ENCODE measurements at regions not wholly inside any gene's neighbourhood (a gene's known extent, or its start where the extent isn't known, plus 50 kb on each side); places are given as distances from the start of the nearest gene placed in this dataset.
A peak's percentile ranks its signal among the peaks of the same experiment; 100 is the strongest.

DNA sequence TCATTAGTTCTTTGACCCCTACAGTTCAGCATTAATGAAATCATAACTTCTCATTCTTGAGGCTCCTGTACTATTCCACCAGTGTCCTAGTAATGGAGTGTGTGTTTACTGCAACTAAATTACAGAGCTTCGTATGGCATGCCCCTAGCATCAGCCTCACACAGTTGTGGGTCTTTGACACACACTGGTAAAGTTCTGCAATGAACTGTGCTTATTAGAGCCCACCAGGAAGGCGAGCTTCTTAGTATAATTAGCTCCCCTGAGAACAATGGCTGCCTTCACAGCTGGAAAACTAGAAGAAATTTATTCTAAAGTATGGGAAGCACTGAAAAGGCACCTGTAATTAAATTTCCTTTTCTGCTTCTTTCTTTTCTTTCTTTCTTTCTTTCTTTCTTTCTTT lies 251.1 kb upstream of the RGS18 start:
- no peak for ATAC-seq (ENCODE audit: low read depth)

More for the DNA sequence above, 251.1 kb upstream of the RGS18 start:
- H3K4me3 ChIP-seq (ENCODE audit: insufficient read depth, low read depth, low read length), result no peak overlapping the region
- H2BK120ac ChIP-seq (ENCODE audit: low read depth, low read length), result 0 out of 2 replicates have a peak overlapping the region, but pooled peaks have one; percentile 8
- no peak overlapping the region for H3K4me2 ChIP-seq (ENCODE audit: low read depth, low read length)
- no peak overlapping the region for H4K5ac ChIP-seq (ENCODE audit: low read depth, low read length)
- H3K4ac ChIP-seq (ENCODE audit: low read depth, low read length), result no peak overlapping the region
- H2BK5ac ChIP-seq (ENCODE audit: low read depth, low read length, poor library complexity, severe bottlenecking), result no peak overlapping the region
- no peak overlapping the region for H4K91ac ChIP-seq (ENCODE audit: insufficient read depth, low read depth, low read length)
- ChIA-PET CTCF (no interaction called here), POLR2A (ENCODE audit: unreplicated experiment) (no interaction called here)
- BruUV-seq (replicated peaks), result no TSS peak
- no peaks in the 10 kb centered on the region for H4K20me1 ChIP-seq (ENCODE audit: insufficient read depth, low read length)
- intact Hi-C loops (cut with micrococcal nuclease) (no loop called here), dilution Hi-C loops (cut with HindIII; ENCODE audit: low sequenced_read_pairs, unreplicated experiment) (no loop called here), in situ Hi-C loops (cut with MboI; ENCODE audit: low sequenced_read_pairs) (no loop called here)
- no peaks in the 10 kb centered on the region for H3K4me1 ChIP-seq (ENCODE audit: control insufficient read depth, insufficient read depth, low read length)
- no peaks in the 10 kb centered on the region for H3K9me3 ChIP-seq (ENCODE audit: control insufficient read depth, insufficient read depth, low read length)
- H2AK5ac ChIP-seq (ENCODE audit: low read depth, low read length), result no peak overlapping the region
- no peak overlapping the region for H3K23ac ChIP-seq (ENCODE audit: low read depth, low read length)
- no peaks in the 10 kb centered on the region for H3K9me1 ChIP-seq (ENCODE audit: insufficient read depth, low read length)
- no peak overlapping the region for H2BK20ac ChIP-seq (ENCODE audit: low read depth, low read length)
- no peak overlapping the region for H2AFZ ChIP-seq (replicated peaks; ENCODE audit: low read length, poor library complexity)
- no peak overlapping the region for H2AK9ac ChIP-seq (replicated peaks; ENCODE audit: low read depth, low read length, poor library complexity)
- no peak overlapping the region for H4K8ac ChIP-seq (ENCODE audit: low read depth in 2 of 2, low read length in 2 of 2)
- H3K27ac ChIP-seq (ENCODE audit: insufficient read depth, low read length), result no peak overlapping the region
- no peak overlapping the region for H2BK15ac ChIP-seq (ENCODE audit: low read depth, low read length)
- H3K27me3 ChIP-seq (ENCODE audit: control insufficient read depth, insufficient read depth, low read length), result no peaks in the 10 kb centered on the region
- H3K14ac ChIP-seq (replicated peaks; ENCODE audit: low read depth, low read length), result no peak overlapping the region
- H3K56ac ChIP-seq (ENCODE audit: extremely low read depth, insufficient read depth, low read length), result no peak overlapping the region
- no peaks in the 10 kb centered on the region for H3K79me1 ChIP-seq (ENCODE audit: low read depth in 1 of 2, low read length in 2 of 2)
- no CpG with 5 or more reads among the region's 2 CpGs for WGBS, 2 experiments (ENCODE audit: extremely low coverage in 2 of 2, insufficient read length in 1 of 2)
- no peak overlapping the region for H3K18ac ChIP-seq (ENCODE audit: low read depth, low read length)
- no peak for DNase-seq
- H3K36me3 ChIP-seq (ENCODE audit: control insufficient read depth, insufficient read depth, low read length), result no peaks in the 10 kb centered on the region
- no peak overlapping the region for H3K9ac ChIP-seq (ENCODE audit: low read depth, low read length)
- TF ChIP-seq, protein P1, sequence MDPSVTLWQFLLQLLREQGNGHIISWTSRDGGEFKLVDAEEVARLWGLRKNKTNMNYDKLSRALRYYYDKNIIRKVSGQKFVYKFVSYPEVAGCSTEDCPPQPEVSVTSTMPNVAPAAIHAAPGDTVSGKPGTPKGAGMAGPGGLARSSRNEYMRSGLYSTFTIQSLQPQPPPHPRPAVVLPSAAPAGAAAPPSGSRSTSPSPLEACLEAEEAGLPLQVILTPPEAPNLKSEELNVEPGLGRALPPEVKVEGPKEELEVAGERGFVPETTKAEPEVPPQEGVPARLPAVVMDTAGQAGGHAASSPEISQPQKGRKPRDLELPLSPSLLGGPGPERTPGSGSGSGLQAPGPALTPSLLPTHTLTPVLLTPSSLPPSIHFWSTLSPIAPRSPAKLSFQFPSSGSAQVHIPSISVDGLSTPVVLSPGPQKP (IDR thresholded peaks at IDR 0.05; ENCODE audit: borderline replicate concordance, low read depth, low read length), result no peak
- TF ChIP-seq MXI1 (IDR thresholded peaks at IDR 0.05; ENCODE audit: borderline replicate concordance, low read depth, low read length) (no peak), MAZ (IDR thresholded peaks at IDR 0.05; ENCODE audit: borderline replicate concordance, low read depth, low read length) (no peak), FOS (IDR thresholded peaks at IDR 0.05; ENCODE audit: low read depth, low read length) (no peak), SMC3 (IDR thresholded peaks at IDR 0.05; ENCODE audit: low read depth, low read length) (no peak), POLR2A (IDR thresholded peaks at IDR 0.05; ENCODE audit: low read depth, low read length) (no peak), MAFK (IDR thresholded peaks at IDR 0.05; ENCODE audit: low read depth, low read length) (no peak), NFE2L2 (IDR thresholded peaks at IDR 0.05; ENCODE audit: low read depth, low read length) (no peak), RAD21 (IDR thresholded peaks at IDR 0.05; ENCODE audit: low read length) (no peak), RCOR1 (IDR thresholded peaks at IDR 0.05; ENCODE audit: insufficient replicate concordance, low read length) (no peak)
- TF ChIP-seq, protein P2, sequence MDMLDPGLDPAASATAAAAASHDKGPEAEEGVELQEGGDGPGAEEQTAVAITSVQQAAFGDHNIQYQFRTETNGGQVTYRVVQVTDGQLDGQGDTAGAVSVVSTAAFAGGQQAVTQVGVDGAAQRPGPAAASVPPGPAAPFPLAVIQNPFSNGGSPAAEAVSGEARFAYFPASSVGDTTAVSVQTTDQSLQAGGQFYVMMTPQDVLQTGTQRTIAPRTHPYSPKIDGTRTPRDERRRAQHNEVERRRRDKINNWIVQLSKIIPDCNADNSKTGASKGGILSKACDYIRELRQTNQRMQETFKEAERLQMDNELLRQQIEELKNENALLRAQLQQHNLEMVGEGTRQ (IDR thresholded peaks at IDR 0.05; ENCODE audit: low read depth, low read length), result no peak

All from IMR-90 (cell line).